CD4-positive, alpha-beta memory T cell (primary cell): ENCODE measurements at regions not wholly inside any gene's neighbourhood (a gene's known extent, or its start where the extent isn't known, plus 50 kb on each side); places are given as distances from the start of the nearest gene placed in this dataset.

Experiments used
- CTCF ChIA-PET: fragments of 350-600 bp; sonication (Branson Sonifier 250); formaldehyde crosslinking; loops from one replicate; lab custom pipeline; 2021; ENCODE audit warnings: inconsistent platforms; ENCODE audit not compliant: partially characterized antibody; lab: Charles Lee
- POLR2A ChIA-PET: fragments of 350-600 bp; sonication (Branson Sonifier 250); formaldehyde crosslinking; loops from one replicate; lab custom pipeline; 2021; ENCODE audit not compliant: partially characterized antibody; lab: Charles Lee
- DNase-seq, 5 donors: peaks; one replicate each; pipeline versions ENCODE4 v3.0.0 to v3.0.0-alpha.2; 2020 to 2022; ENCODE audit warnings: mixed read lengths in 1 of 5
- H3K27ac ChIP-seq: one replicate; pipeline ENCODE4 v1.7.0; 2013; ENCODE audit warnings: low read depth, low read length
- H3K27me3 ChIP-seq: 2 replicates; pipeline ENCODE4 v1.7.0; 2013; ENCODE audit warnings: mild to moderate bottlenecking, low read length, moderate library complexity; ENCODE audit not compliant: insufficient read depth
- H3K36me3 ChIP-seq: 2 replicates; pipeline ENCODE4 v1.7.0; 2013; ENCODE audit warnings: mild to moderate bottlenecking, low read length, moderate library complexity; ENCODE audit not compliant: insufficient read depth
- H3K4me1 ChIP-seq: 2 replicates; pipeline ENCODE4 v1.7.0; 2013; ENCODE audit warnings: mild to moderate bottlenecking, low read length, moderate library complexity; ENCODE audit not compliant: insufficient read depth
- H3K4me3 ChIP-seq, 2 donors: one replicate each; pipeline ENCODE4 v1.7.0; 2013; ENCODE audit warnings: low read length in 2 of 2, mild to moderate bottlenecking in 1 of 2
- H3K9me3 ChIP-seq, 2 donors: one replicate each; pipeline ENCODE4 v1.7.0; 2013; ENCODE audit warnings: low read length in 2 of 2, control low read depth in 1 of 2; ENCODE audit not compliant: control insufficient read depth in 1 of 2
- H3K27ac Mint-ChIP-seq, 7 donors: one replicate each; pipeline ENCODE4 v1.8.0; 2020 to 2021; ENCODE audit warnings: mixed read lengths in 7 of 7, mild to moderate bottlenecking in 6 of 7, inconsistent platforms in 3 of 7, moderate library complexity in 3 of 7
- H3K27me3 Mint-ChIP-seq, 2 donors: one replicate each; pipeline ENCODE4 v1.8.0; 2020 to 2021; ENCODE audit warnings: mixed read lengths in 2 of 2
- H3K36me3 Mint-ChIP-seq, 2 donors: one replicate each; pipeline ENCODE4 v1.8.0; 2020 to 2021; ENCODE audit warnings: mixed read lengths in 2 of 2, inconsistent platforms in 1 of 2, mild to moderate bottlenecking in 1 of 2
- H3K4me1 Mint-ChIP-seq, 4 donors: one replicate each; pipeline ENCODE4 v1.8.0; 2020 to 2021; ENCODE audit warnings: mixed read lengths in 4 of 4, mild to moderate bottlenecking in 1 of 4
- H3K4me3 Mint-ChIP-seq, 8 donors: one replicate each; pipeline ENCODE4 v1.8.0; 2020 to 2021; ENCODE audit warnings: mixed read lengths in 8 of 8, mild to moderate bottlenecking in 7 of 8, moderate library complexity in 6 of 8, inconsistent platforms in 3 of 8
- H3K9me3 Mint-ChIP-seq, 8 donors: one replicate each; pipeline ENCODE4 v1.8.0; 2020 to 2021; ENCODE audit warnings: mixed read lengths in 8 of 8, mild to moderate bottlenecking in 5 of 8, inconsistent platforms in 3 of 8, moderate library complexity in 1 of 8
- intact Hi-C: fragments of 100-400 bp; cut with micrococcal nuclease; formaldehyde crosslinking; loops from one replicate; pipeline ENCODE4 v1.15.1; 2023

GRCh38 chr1:9448132-9449109 lies 90.8 kb upstream of the SLC25A33 start:
- intact Hi-C loops: no loop called here
- H3K9me3 ChIP-seq: no peaks in the 10 kb centered on the region
- no peak for DNase-seq
- Mint-ChIP-seq H3K27ac (no peak overlapping the region), H3K9me3 (no peaks in the 10 kb centered on the region), H3K4me1 (no peaks in the 10 kb centered on the region), H3K27me3 (peaks cover 3 to 10% of the 10 kb centered on the region in 2 donors), H3K4me3 (no peak overlapping the region), H3K36me3 (no peaks in the 10 kb centered on the region)
- no peak overlapping the region for H3K27ac ChIP-seq
- H3K27me3 ChIP-seq: no peaks in the 10 kb centered on the region
- CTCF ChIA-PET: interaction anchor here (1.0 kb wide), 1 partner anchor 10 kb away, joined by 3 read pairs; no protein-coding TSS in a partner anchor
- POLR2A ChIA-PET: no interaction called here
- H3K4me3 ChIP-seq: no peak overlapping the region
- H3K4me1 ChIP-seq: no peaks in the 10 kb centered on the region
- H3K36me3 ChIP-seq: no peaks in the 10 kb centered on the region

GRCh38 chr1:9449110-9449627 lies 90.1 kb upstream of the SLC25A33 start:
- ChIA-PET POLR2A (no interaction called here), CTCF (interaction anchor here (1.0 kb wide), 1 partner anchor 11 kb away, joined by 3 read pairs; no protein-coding TSS in a partner anchor)
- Mint-ChIP-seq H3K4me3 (no peak overlapping the region), H3K4me1 (no peaks in the 10 kb centered on the region), H3K9me3 (no peaks in the 10 kb centered on the region), H3K27ac (no peak overlapping the region), H3K27me3 (peaks cover 3 to 13% of the 10 kb centered on the region in 2 donors), H3K36me3 (no peaks in the 10 kb centered on the region)
- H3K4me1 ChIP-seq: no peaks in the 10 kb centered on the region
- no peak for DNase-seq
- H3K27me3 ChIP-seq: no peaks in the 10 kb centered on the region
- H3K27ac ChIP-seq: no peak overlapping the region
- H3K36me3 ChIP-seq: no peaks in the 10 kb centered on the region
- H3K9me3 ChIP-seq: no peaks in the 10 kb centered on the region
- H3K4me3 ChIP-seq: no peak overlapping the region
- intact Hi-C loops: no loop called here

DNA sequence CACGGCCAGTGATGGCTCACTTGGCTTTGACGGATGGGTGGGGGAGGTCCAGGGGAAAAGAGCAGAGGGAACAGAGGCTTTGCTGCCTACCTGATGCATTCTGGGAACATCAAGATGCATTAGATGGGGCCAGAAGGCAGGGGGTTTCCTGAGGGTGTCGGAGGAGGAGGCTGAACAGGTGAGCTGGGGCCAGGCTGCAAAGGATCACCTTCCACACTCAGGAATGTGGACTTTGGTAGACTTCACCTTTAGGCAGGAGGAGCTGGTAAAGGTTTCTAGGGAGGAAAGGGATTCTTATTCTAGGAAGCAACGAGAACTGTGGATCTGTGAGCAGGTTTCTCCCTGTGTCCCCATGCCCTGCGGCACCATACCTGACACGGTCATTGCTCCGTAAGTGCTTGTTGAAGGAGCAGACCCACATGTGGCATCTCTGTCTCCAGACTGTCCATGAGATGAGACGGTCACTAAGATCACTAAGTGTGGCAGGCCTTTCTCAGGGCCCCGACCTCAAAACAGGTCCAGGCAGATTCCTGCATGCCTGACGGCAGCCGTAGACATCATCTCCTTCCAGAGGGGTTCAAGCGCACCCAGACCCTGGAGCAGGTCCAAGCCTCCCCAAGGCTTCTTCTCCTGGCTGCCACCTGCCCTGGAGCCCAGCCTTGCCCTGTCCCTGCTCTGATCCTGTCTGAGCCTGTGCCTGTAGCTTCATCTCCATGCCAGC lies 89.1 kb upstream of the SLC25A33 start:
- Histone ChIP-seq H3K27me3 (no peaks in the 10 kb centered on the region), H3K4me1 (no peaks in the 10 kb centered on the region), H3K27ac (no peak overlapping the region), H3K4me3 (no peak overlapping the region), H3K9me3 (no peaks in the 10 kb centered on the region), H3K36me3 (no peaks in the 10 kb centered on the region)
- Mint-ChIP-seq H3K27me3 (peaks cover 3 to 13% of the 10 kb centered on the region in 2 donors), H3K9me3 (peaks cover 0 to 2% (median 0%) of the 10 kb centered on the region in 8 donors), H3K36me3 (no peaks in the 10 kb centered on the region), H3K27ac (peak overlapping the region in 1 of 7 donors; percentile 57), H3K4me3 (no peak overlapping the region), H3K4me1 (no peaks in the 10 kb centered on the region)
- no peak for DNase-seq
- CTCF ChIA-PET: interaction anchor here (0.6 to 10.5 kb wide), 2 partner anchors 160 to 447 kb away, joined by 3 to 190 read pairs; partner anchors contain the start of gene SPSB1
- intact Hi-C loops: no loop called here
- POLR2A ChIA-PET: no interaction called here

DNA sequence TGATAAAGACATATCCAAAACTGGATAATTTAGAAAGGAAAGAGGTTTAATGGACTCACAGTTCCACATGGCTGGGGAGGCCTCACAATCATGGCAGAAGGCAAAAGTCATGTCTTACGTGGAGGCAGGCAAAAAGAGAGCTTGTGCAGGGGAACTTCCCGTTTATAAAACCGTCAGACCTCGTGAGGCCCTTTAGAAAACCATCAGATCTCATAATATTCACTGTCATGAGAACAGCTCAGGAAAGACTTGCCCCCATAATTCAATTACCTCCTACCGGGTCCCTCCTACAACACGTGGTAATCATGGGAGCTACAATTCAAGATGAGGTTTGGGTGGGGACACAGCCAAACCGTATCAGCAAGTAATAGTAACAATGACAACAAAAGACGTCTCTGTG lies 88.2 kb upstream of the SLC25A33 start:
- H3K36me3 Mint-ChIP-seq: no peaks in the 10 kb centered on the region
- DNase-seq: no peak
- Histone ChIP-seq H3K4me1 (no peaks in the 10 kb centered on the region), H3K4me3 (no peak overlapping the region), H3K36me3 (no peaks in the 10 kb centered on the region), H3K27me3 (no peaks in the 10 kb centered on the region), H3K9me3 (no peaks in the 10 kb centered on the region), H3K27ac (no peak overlapping the region)
- ChIA-PET CTCF (interaction anchor here (1.4 to 10.5 kb wide), 2 partner anchors 9 to 161 kb away, joined by 3 to 190 read pairs; partner anchors contain the start of gene SPSB1), POLR2A (no interaction called here)
- peaks cover 5 to 13% of the 10 kb centered on the region in 2 donors for H3K27me3 Mint-ChIP-seq
- peaks cover 0 to 2% (median 0%) of the 10 kb centered on the region in 8 donors for H3K9me3 Mint-ChIP-seq
- H3K27ac Mint-ChIP-seq: no peak overlapping the region
- intact Hi-C loops: no loop called here
- no peaks in the 10 kb centered on the region for H3K4me1 Mint-ChIP-seq
- H3K4me3 Mint-ChIP-seq: no peak overlapping the region

GRCh38 chr1:9452516-9453140 lies 86.6 kb upstream of the SLC25A33 start:
- Histone ChIP-seq H3K27ac (no peak overlapping the region), H3K36me3 (no peaks in the 10 kb centered on the region), H3K4me3 (no peak overlapping the region), H3K9me3 (no peaks in the 10 kb centered on the region), H3K4me1 (no peaks in the 10 kb centered on the region), H3K27me3 (no peaks in the 10 kb centered on the region)
- intact Hi-C loops: no loop called here
- no peak for DNase-seq
- Mint-ChIP-seq H3K9me3 (peaks cover 0 to 4% (median 0%) of the 10 kb centered on the region in 8 donors), H3K27me3 (peaks cover 5 to 7% of the 10 kb centered on the region in 2 donors), H3K36me3 (no peaks in the 10 kb centered on the region), H3K4me1 (no peaks in the 10 kb centered on the region), H3K27ac (no peak overlapping the region), H3K4me3 (no peak overlapping the region)
- CTCF ChIA-PET: interaction anchor here (10.5 kb wide), 1 partner anchor 163 kb away, joined by 190 read pairs; the partner anchor contains the start of gene SPSB1
- POLR2A ChIA-PET: no interaction called here

GRCh38 chr1:9453375-9453774 lies 85.9 kb upstream of the SLC25A33 start:
- H3K4me3 ChIP-seq: no peak overlapping the region
- H3K27ac Mint-ChIP-seq: no peak overlapping the region
- intact Hi-C loops: no loop called here
- no peaks in the 10 kb centered on the region for H3K36me3 ChIP-seq
- DNase-seq: no peak
- H3K4me3 Mint-ChIP-seq: no peak overlapping the region
- CTCF ChIA-PET: interaction anchor here (1.3 to 10.5 kb wide), 2 partner anchors 27 to 164 kb away, joined by 3 to 190 read pairs; partner anchors contain the start of gene SPSB1
- no peaks in the 10 kb centered on the region for H3K4me1 ChIP-seq
- no peak overlapping the region for H3K27ac ChIP-seq
- no peaks in the 10 kb centered on the region for H3K36me3 Mint-ChIP-seq
- peaks cover 0 to 4% (median 0%) of the 10 kb centered on the region in 8 donors for H3K9me3 Mint-ChIP-seq
- H3K27me3 Mint-ChIP-seq: peaks cover 4 to 7% of the 10 kb centered on the region in 2 donors
- POLR2A ChIA-PET: no interaction called here
- no peaks in the 10 kb centered on the region for H3K27me3 ChIP-seq
- no peaks in the 10 kb centered on the region for H3K9me3 ChIP-seq
- H3K4me1 Mint-ChIP-seq: no peaks in the 10 kb centered on the region
